HG03378 (cell line): ENCODE measurements at regions not wholly inside any gene's neighbourhood (a gene's known extent, or its start where the extent isn't known, plus 50 kb on each side); places are given as distances from the start of the nearest gene placed in this dataset.

ENCODE experiments used
- ATAC-seq: cut with Tn5 transposase; IDR thresholded peaks from one replicate; pipeline ENCODE4 v1.9.1; 2021; ENCODE audit warnings: mild to moderate bottlenecking, moderate library complexity; ENCODE audit not compliant: unreplicated experiment

DNA sequence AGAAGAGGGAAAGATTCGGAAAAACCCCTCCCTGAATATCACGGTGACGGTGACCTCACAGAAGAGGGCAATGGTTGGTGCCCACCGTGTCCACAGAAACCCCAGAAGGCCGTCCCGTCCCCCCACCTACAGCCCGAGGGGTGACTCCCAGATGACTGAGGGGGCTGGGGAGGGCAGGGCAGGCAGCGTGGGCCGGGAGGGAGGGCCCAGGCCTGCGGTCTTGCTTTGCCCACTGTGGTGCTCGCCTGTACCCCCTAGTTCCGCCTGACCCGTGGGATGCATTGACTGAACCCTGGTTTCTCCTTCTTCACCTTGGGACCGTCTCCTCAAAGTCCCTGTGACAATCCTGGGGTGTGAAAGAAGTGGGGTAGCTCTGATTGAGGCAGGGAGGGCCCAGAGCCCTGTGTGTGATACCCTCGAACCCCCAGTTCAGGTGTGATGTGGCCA is 526.7 kb downstream of the BRD1 start:
- ATAC-seq, result no peak

DNA sequence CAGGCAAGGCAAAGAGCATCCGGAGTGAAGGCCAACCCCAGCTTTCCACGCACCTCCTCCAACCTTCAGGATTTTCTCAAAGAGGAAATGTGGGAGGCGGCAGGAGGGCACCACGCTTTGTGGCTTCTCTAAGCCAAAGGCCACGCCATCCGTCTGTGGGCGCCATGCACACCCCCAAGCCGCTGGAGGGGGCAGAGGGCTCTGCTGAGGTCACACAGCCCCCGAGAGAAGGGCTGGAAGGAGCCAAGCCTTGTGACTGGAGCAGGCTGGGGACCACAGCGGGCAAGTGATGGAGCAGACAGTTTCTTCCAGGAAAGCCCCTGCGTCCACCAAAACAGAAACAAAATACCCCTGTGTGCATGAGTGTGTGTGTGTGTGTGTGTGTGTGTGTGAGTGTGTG is 527.4 kb downstream of the BRD1 start:
- no peak for ATAC-seq

DNA sequence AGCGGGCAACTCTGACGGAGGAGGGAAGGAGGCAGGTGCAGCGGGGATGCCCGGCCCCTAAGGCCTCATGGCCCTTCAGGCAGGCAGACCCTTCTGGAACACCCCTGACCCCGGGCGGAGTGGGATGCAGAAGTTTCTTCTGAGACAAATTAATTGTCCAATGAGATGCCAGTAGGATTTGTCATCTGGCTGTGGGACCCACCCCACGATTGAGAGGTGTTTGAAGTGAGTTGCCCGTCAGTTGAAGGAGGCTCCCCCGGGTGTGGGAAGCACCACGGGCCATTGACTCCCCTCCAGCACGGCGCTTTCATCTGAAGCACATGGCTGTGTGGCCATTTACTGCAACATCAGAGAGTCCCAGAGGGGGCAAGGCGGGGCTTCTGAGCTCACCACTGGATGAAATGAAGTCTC is 527.8 kb downstream of the BRD1 start:
- no peak for ATAC-seq

- ATAC-seq, result no peak
Measured at GRCh38 chr22:49298834-49299750, 528.6 kb downstream of the BRD1 start.

GRCh38 chr22:49297871-49298721 is 529.6 kb downstream of the BRD1 start:
- ATAC-seq, result no peak

- ATAC-seq, result no peak
Measured at GRCh38 chr22:49297286-49297870, 530.3 kb downstream of the BRD1 start.

DNA sequence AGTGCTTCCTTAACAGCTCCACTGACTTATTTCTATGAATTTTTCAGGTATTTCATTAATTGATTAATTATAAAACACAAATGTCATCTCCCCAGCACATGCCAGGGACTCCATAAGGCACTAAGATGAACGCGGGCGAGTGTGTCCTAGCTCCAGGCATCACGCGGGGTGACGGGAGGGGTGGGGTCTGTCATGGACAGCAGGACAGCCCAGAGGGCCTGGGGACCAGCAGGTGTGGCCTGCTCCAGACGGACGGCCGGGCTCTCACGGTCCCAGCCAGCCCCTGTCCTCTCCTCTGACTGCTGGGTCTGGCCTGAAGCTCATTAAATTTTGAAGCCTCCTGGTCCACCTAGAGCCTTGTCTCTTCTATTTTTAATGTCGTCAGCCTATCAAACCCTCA is 531.1 kb downstream of the BRD1 start:
- no peak for ATAC-seq

- no peak for ATAC-seq
Measured at GRCh38 chr22:49295851-49296560, 531.7 kb downstream of the BRD1 start.

DNA sequence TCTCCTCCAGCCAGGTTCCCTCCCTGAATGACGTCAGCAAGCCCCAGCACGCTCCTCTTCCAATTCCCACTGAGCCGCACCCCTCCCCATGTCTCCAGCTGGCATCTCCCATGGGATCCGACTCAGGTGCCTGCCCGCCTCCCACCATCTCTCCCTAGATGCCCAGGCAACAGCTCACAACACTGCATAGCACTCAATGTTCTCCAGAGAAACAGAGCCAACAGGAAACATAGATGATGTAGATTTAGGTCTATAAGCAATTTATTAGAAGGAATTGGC is 532.3 kb downstream of the BRD1 start:
- no peak for ATAC-seq

DNA sequence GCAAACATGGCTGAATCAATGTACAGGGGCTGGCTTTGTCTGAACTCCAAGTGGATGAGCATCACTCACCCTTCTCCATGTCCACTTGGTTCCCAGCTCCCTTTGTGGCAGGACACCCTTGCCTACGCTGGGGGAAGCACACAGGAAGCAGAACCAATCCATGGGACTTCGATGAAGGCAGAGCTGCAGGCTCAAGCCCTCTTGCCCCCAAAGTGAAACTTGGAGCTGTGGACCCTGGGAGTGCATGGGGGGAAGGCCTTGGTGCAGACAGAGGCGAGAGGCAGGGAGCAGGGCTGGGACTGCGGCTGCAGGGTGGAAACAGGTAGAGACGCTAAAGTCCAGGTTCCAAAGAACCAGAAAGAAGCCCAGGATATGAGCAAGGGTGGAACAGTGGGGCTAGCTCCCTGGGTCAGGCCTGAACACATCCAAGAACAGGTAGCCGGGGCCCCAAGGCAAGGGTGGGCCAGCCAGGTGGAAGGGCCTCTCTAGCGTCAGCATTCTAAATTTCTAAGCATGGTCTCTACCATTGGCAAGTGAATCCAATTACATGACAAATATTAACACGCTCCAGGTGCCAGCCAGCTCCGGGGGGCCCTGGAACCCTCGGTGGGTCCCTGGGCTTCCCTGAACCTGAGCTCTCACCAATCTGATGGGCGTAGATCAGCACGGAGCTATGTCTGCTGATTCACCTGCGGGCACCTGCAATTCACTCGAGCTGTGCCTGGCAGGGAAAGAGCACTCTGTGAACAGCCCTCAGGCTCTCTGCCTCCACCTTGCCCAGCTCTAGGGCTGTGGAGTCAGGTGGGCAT is 532.8 kb downstream of the BRD1 start:
- no peak for ATAC-seq

DNA sequence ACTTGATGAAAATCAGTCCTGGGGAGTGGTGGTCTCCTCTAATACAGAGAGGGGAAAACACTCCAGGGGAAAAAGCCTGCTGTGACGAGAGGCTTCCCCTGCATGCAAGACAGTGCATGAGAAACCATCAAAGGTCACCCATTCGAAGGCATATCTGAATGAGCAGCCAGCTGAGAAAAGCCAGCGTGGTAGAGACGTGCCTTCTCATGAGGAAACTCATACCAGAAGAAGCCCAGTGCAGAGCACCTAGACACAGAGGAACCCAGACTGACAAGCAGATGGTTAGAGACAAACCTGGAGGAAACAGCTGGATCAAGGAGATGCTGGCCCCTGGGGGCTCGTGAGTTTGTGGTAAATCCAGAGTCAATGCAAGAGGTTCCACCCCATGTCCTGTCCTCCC is 534.8 kb downstream of the BRD1 start:
- no peak for ATAC-seq

- no peak for ATAC-seq
Measured at GRCh38 chr22:49291781-49292180, 535.9 kb downstream of the BRD1 start.

DNA sequence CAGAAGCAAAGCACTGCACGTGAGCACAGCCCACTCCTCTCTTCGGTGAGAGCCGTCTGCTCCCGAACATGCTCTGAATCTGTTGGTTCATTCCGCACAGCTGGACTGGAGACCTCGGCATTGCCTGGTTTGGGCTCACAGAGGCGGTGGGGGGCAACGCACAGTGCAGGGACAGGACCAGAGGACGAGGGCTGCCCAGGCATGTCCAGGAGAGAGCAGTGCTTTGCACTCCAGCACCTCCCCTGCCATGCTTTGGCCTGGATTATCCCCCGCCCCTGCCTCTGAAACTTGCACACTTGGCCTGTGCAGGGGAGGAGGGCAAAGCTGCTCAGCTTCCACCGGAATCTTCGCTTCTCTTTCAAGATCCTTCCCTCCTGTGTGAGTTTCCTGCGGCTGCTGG is 536.5 kb downstream of the BRD1 start:
- no peak for ATAC-seq

- ATAC-seq, result no peak
Measured at GRCh38 chr22:49290711-49291110, 537.0 kb downstream of the BRD1 start.

- no peak for ATAC-seq
Measured at GRCh38 chr22:49289822-49290679, 537.6 kb downstream of the BRD1 start.

- ATAC-seq, result no peak
Measured at GRCh38 chr22:49286181-49286760, 541.4 kb downstream of the BRD1 start.

DNA sequence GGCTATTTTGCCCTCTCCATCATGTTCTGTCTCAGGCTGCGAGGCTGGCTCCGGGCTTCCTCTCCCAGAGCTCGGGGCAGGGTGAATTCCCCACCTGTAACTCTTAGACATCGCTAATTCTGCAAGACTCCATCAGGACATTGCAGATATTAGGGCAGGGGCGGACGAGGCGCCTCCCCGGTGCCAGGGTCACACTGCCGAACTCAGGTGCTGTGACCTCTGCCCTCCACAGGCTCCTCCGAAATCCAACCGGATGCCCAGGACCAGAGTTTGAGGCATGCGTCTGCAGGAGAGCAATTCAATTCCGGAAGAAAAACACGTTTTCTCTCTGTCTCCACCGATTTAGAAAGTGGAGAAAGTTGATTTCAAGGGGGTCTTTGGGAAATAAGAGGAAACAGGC is 542.7 kb downstream of the BRD1 start:
- no peak for ATAC-seq

DNA sequence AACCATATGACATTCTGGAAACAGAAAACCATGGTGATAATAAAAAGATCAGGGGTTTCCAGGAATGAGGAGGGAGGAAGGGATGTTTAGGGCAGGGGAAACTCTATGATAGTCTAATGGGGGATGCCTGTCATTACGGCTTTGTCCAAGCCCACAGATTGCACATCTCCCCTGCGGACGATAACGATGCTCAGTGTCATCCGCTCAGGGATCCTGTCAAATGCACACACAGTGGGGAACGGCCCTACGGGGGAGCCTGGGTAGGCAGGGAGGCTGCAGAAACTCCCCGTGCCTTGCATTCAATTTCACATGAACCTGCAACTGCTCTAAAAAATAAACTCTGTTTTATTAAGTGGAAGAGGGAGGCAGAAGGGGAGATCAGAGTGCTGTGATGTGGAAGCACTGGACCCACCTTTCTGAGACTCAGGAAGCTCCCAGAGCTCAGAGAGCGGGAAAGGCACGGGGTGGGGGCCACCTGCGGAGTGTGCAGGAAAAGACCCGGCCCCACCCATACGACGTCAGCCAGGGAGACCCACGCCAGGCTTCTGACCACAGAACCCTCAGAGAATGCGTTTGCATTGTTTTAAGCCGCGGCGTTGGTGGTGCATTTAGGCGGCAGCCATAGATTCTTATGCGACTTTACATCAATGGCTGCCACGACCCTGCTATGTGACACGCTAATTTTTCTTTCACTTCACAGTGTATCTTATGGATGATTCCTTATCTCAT is 543.5 kb downstream of the BRD1 start:
- no peak for ATAC-seq
